ENCODE measurements at regions not wholly inside any gene's neighbourhood (a gene's known extent, or its start where the extent isn't known, plus 50 kb on each side); places are given as distances from the start of the nearest gene placed in this dataset.

GRCh38 chr1:55828044-55828443, 612.9 kb upstream of the USP24 start (continued):
- no peak for TF ChIP-seq CUX1 (IDR thresholded peaks at IDR 0.05; ENCODE audit: insufficient replicate concordance, low read depth, low read length)
- TF ChIP-seq E4F1 (IDR thresholded peaks at IDR 0.05; ENCODE audit: borderline replicate concordance, partially characterized antibody), result no peak
- TF ChIP-seq JUNB (IDR thresholded peaks at IDR 0.05), result no peak
- TF ChIP-seq ESRRA (IDR thresholded peaks at IDR 0.05; ENCODE audit: low read length), result no peak

DNA sequence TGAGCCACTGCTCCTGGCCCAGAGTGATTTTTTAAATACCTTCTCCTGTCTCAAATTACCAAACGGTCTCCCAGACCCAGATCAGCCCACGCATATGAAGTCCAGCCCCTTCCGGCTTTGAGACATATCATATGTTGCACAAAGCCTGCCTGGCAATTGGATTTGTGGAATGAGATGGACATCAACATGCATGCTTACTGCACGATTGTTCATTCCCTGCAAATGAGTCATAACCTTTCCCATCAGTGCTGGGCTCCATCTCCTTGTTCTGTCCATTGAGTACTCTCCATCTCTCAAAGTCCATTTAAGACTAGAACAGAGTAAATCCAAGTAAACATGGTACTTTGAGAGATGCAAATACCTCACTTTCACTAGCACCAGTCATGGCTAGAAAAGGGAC, 612.2 kb upstream of the USP24 start:
- ChIA-PET RAD21 (ENCODE audit: unreplicated experiment) (no interaction called here), CTCF (no interaction called here), POLR2A (no interaction called here), SMC1A (ENCODE audit: uncharacterized antibody, unreplicated experiment) (interaction anchor here (0.5 kb wide), 1 partner anchor 748 kb away, joined by 3 read pairs; no protein-coding TSS in a partner anchor)
- Histone ChIP-seq H3K36me3 (ENCODE audit: control insufficient read depth in 2 of 2, insufficient read depth in 2 of 2, low read length in 1 of 2) (no peaks in the 10 kb centered on the region), H3K27ac (ENCODE audit: control insufficient read depth, insufficient read depth) (no peak overlapping the region), H3K79me2 (ENCODE audit: control insufficient read depth, insufficient read depth, low read length) (no peaks in the 10 kb centered on the region), H2AFZ (ENCODE audit: control insufficient read depth, low read depth, low read length) (no peak overlapping the region), H3K27me3 (replicated peaks in 1 of 2; ENCODE audit: control insufficient read depth in 2 of 2, insufficient read depth in 2 of 2, low read length in 1 of 2) (no peaks in the 10 kb centered on the region; a peak in 1 of 4 replicates), H3K4me3 (no peak overlapping the region), H4K20me1 (ENCODE audit: control insufficient read depth, insufficient read depth) (no peaks in the 10 kb centered on the region), H3K9ac (ENCODE audit: control insufficient read depth, insufficient read depth, low read length) (no peak overlapping the region), H3K4me2 (ENCODE audit: control insufficient read depth, insufficient read depth) (no peak overlapping the region), H3K9me3 (replicated peaks; ENCODE audit: control insufficient read depth, insufficient read depth, low read length) (no peaks in the 10 kb centered on the region), H3K4me1 (ENCODE audit: control insufficient read depth, insufficient read depth, low read length) (no peaks in the 10 kb centered on the region)
- FAIRE-seq (no peak), DNase-seq (ENCODE audit: low read depth, low spot score) (no peak), ATAC-seq (no peak)
- intact Hi-C loops (cut with micrococcal nuclease; ENCODE audit: unreplicated experiment), result no loop called here
- in situ Hi-C loops (cut with MboI), result no loop called here
- no TSS peak for BruUV-seq (replicated peaks)
- 13% methylated on average over 4 of the region's 4 CpGs for WGBS (ENCODE audit: insufficient coverage, insufficient replicate concordance, low lambda C conversion rate, missing lambda C conversion rate)
- no peak for TF ChIP-seq RBBP5 (conservative IDR thresholded peaks at IDR 0.05)
- no peak for TF ChIP-seq FOS (IDR thresholded peaks at IDR 0.05; ENCODE audit: borderline replicate concordance, extremely low read depth, insufficient read length)
- no peak for TF ChIP-seq MXI1 (IDR thresholded peaks at IDR 0.05; ENCODE audit: low read depth, low read length)
- TF ChIP-seq PML (IDR thresholded peaks at IDR 0.05; ENCODE audit: low read length), result no peak
- no peak for TF ChIP-seq RCOR1 (conservative IDR thresholded peaks at IDR 0.05; ENCODE audit: low read depth, low read length)
- TF ChIP-seq PKNOX1 (IDR thresholded peaks at IDR 0.05), result no peak
- TF ChIP-seq CBX3 (IDR thresholded peaks at IDR 0.05; ENCODE audit: borderline replicate concordance, low read depth), result no peak
- no peak for TF ChIP-seq BCLAF1 (IDR thresholded peaks at IDR 0.05)
